ENCODE measurements at regions not wholly inside any gene's neighbourhood (a gene's known extent, or its start where the extent isn't known, plus 50 kb on each side); places are given as distances from the start of the nearest gene placed in this dataset.

DNA sequence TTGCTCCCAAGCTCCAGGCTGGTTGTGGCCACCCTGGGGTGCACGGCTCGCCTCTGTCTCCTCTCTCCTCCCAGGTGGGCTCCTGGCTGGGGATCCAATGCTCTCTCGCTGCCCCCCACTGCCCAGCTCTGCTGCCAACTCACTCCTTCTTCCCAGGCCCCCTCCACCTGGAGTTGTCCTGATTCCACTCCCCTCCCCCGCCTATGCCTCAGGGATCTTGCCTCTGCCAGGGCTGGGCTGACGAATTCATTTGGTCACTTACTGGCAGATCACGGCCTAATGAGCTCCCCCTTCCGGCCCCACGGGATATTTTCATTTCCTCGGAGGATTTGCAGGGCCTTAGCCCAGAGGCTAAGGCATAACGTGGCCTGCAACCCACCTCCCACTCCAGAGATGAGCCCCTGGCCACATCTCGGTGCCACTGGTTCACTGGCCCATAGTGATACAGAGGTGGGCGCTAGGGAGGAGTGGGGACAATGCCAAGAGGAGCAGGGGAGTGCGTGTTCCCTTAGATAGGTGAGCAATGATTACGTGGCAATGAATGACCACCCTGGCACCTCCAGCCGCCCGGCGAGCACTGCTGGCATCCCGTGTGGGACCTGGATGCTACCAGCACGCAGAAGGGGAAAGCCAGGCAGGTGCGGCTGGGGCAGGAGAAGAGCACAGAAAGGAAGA is 344.6 kb upstream of the SHH start:
- H3K4me1 Mint-ChIP-seq, result no peaks in the 10 kb centered on the region
- DNase-seq, result peak; percentile 38

DNA sequence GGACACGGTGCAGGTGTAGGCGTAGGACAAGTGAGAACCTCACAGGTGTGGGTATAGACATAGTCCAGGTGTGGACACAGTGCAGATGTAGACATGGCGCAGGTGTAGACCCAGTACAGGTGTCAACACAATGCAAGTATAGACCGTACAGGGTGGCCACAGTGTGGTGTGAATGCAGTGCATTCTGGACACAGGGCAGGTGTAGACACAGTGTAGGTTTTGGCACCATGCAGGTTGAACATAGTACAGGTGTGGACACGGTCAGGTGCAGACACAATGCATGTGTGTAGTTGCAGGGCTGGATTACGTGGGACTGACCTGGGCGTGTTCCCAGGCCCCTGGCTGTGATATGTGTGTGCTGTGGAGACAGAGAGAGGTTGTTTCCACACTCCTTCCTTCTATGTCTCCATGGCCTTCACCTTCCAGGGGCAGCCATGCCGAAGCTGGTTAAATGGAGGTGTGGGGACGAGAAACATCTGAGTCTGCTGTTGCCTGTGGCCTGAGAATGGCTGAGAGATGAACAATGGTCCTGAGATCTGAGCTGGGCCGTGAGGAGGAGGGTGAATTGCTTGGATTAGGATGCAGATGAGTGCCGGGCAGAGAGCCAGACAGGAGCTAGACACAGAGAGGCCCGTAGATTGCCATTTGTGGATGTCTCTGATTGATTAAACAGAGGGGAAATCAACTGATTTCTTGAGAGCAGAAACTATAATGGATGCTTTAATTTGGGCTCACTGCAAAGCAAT is 343.9 kb upstream of the SHH start:
- H3K27me3 Mint-ChIP-seq, result no peaks in the 10 kb centered on the region
- no peak for DNase-seq
- H3K36me3 Mint-ChIP-seq, result no peaks in the 10 kb centered on the region
- CTCF ChIA-PET, result no interaction called here
- H3K9me3 Mint-ChIP-seq (ENCODE audit: low read depth), result no peaks in the 10 kb centered on the region
- no peak overlapping the region for H3K27ac Mint-ChIP-seq
- H3K4me1 Mint-ChIP-seq, result no peaks in the 10 kb centered on the region
- no peak overlapping the region for H3K4me3 Mint-ChIP-seq
- no peak for ATAC-seq

More for the DNA sequence above, 344.6 kb upstream of the SHH start:
- CTCF ChIA-PET, result no interaction called here
- Mint-ChIP-seq H3K36me3 (no peaks in the 10 kb centered on the region), H3K27ac (no peak overlapping the region), H3K9me3 (ENCODE audit: low read depth) (no peaks in the 10 kb centered on the region), H3K27me3 (no peaks in the 10 kb centered on the region), H3K4me3 (no peak overlapping the region)
- ATAC-seq, result no peak

DNA sequence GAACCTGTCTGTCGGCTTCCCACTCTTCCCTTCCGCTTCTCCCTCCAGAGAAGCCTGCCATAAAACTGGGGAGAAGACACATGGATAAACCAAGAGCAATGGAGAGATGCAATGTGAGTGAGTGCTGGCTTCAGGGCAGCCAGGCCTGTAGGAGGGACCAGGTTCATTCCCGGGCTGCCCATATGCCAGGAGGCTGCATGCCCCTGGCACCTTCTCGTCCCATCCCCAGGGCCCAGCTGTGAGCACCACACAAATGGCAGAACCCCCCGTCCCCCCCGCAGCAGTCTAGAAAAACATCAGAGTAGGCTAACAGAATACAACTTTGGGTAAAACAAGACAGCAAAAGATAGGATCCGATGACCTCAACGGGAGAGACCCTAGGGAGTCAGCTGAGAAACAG is 341.3 kb upstream of the SHH start:
- CTCF ChIA-PET, result no interaction called here
- DNase-seq (no peak), ATAC-seq (no peak)
- Mint-ChIP-seq H3K4me3 (no peak overlapping the region), H3K36me3 (no peaks in the 10 kb centered on the region), H3K4me1 (no peaks in the 10 kb centered on the region), H3K27ac (no peak overlapping the region), H3K27me3 (no peaks in the 10 kb centered on the region), H3K9me3 (ENCODE audit: low read depth) (no peaks in the 10 kb centered on the region)

DNA sequence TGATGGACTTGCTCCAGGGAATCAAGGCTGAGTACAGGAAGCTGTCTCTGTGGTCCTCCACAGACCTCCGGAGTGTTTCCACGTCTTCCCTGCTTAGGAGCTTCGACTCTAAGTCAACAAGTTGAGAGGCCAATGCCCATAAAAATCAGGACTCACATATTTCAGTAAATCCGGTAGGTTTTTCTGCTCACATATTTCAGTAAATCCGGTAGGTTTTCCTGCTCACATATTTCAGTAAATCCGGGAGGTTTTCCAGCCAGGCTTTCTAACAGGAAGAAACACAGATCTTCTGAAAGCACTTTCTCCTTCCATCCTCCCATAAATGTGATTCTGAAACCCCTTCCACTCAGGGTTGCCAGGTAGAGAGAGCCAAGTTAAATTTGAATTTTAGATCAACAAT is 340.1 kb upstream of the SHH start:
- ATAC-seq (no peak), DNase-seq (no peak)
- no peaks in the 10 kb centered on the region for H3K9me3 Mint-ChIP-seq (ENCODE audit: low read depth)
- no peak overlapping the region for H3K4me3 Mint-ChIP-seq
- CTCF ChIA-PET, result no interaction called here
- no peaks in the 10 kb centered on the region for H3K4me1 Mint-ChIP-seq
- H3K27ac Mint-ChIP-seq, result no peak overlapping the region
- no peaks in the 10 kb centered on the region for H3K36me3 Mint-ChIP-seq
- no peaks in the 10 kb centered on the region for H3K27me3 Mint-ChIP-seq

DNA sequence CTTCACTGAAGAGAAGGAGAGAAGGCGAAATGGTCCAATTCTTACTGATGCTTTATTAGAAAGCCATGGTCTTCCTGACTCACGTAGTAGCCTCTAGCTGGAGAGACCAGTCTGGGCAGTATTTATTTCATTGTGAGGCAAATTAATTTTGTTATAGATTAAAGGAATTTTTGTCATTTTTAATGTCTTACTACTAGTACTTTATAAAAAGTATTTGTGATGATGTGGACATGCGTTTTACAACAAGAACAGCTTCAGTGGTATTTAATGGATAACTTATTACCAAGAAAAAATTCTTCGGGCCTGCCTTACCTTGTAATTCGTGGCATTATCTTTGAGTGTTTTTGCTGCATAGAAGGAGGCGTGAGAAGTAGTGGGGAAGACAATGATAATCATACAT is 339.4 kb upstream of the SHH start:
- no peak for ATAC-seq
- no peaks in the 10 kb centered on the region for H3K36me3 Mint-ChIP-seq
- CTCF ChIA-PET, result no interaction called here

DNA sequence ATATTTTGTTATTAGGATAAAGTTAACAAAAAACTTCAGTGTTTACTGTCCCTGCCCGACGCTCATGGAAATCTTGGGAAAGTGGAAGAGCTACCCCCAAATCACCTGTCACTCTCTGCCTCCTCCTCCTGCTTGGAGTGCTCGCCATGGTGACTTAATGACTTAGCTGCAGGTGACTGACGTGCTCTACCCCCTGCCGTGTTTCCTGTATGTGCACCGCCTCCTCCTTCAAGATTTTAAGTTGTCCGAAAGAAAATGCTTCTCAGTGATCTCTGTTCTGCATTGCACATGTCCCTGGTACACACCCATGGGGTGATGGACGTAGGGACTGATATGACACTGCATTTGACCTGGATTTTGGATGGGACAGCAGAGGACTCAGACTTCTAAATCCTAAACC is 338.8 kb upstream of the SHH start:
- H3K9me3 Mint-ChIP-seq (ENCODE audit: low read depth), result no peaks in the 10 kb centered on the region
- H3K4me3 Mint-ChIP-seq, result no peak overlapping the region
- H3K4me1 Mint-ChIP-seq, result no peaks in the 10 kb centered on the region
- ATAC-seq (no peak), DNase-seq (no peak)
- no peaks in the 10 kb centered on the region for H3K27me3 Mint-ChIP-seq
- H3K27ac Mint-ChIP-seq, result no peak overlapping the region
- CTCF ChIA-PET, result no interaction called here
- H3K36me3 Mint-ChIP-seq, result no peaks in the 10 kb centered on the region

More for the DNA sequence above, 339.4 kb upstream of the SHH start:
- Mint-ChIP-seq H3K4me1 (no peaks in the 10 kb centered on the region), H3K9me3 (ENCODE audit: low read depth) (no peaks in the 10 kb centered on the region), H3K27ac (no peak overlapping the region), H3K27me3 (no peaks in the 10 kb centered on the region), H3K4me3 (no peak overlapping the region)
- no peak for DNase-seq

DNA sequence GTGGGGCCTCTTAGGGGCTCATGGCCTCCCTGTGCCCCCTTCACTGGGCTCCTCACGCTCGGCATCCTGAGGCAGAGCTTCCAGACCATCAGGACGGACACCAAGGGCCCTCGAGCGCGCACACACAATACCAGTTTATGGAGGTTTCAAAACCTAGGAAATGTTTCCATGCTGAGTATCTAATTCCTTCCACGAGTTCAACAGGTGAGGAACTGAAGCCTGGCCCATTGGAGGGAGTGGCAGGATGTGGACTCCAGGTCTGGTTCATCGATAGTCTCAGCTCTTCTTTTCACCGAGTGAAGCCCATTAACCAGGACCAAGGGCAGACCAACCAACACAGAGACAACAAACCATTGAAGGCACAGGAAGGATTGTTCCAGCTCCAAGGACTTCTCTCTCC is 336.7 kb upstream of the SHH start:
- ATAC-seq (no peak), DNase-seq (no peak)
- peaks cover 2% of the 10 kb centered on the region for H3K27me3 Mint-ChIP-seq
- no peak overlapping the region for H3K27ac Mint-ChIP-seq
- no peaks in the 10 kb centered on the region for H3K9me3 Mint-ChIP-seq (ENCODE audit: low read depth)
- H3K4me1 Mint-ChIP-seq, result no peaks in the 10 kb centered on the region
- no peaks in the 10 kb centered on the region for H3K36me3 Mint-ChIP-seq
- H3K4me3 Mint-ChIP-seq, result no peak overlapping the region
- CTCF ChIA-PET, result no interaction called here

DNA sequence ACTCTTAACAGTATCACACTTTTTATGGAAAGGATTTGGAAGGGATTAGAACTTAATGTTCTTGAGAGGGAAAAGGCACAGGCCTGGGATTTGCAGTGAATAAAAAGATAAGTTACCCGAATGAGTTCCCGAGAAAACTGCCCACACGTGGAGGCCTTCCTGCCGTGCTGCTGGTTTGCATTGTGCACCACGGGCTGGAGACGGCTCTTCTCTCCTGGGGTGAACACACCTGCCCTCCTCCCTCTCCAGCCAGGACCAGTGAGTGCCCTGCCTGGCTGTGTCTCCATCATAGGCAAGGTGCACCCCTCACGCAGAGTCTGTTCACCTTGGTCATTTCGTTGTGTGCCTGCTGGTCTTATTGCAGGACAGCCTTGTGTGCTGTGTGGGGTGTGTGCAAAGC is 336.3 kb upstream of the SHH start:
- Mint-ChIP-seq H3K4me3 (no peak overlapping the region), H3K4me1 (no peaks in the 10 kb centered on the region), H3K27me3 (peaks cover 2% of the 10 kb centered on the region), H3K27ac (no peak overlapping the region), H3K36me3 (no peaks in the 10 kb centered on the region), H3K9me3 (ENCODE audit: low read depth) (no peaks in the 10 kb centered on the region)
- DNase-seq, result no peak
- CTCF ChIA-PET, result no interaction called here
- no peak for ATAC-seq

DNA sequence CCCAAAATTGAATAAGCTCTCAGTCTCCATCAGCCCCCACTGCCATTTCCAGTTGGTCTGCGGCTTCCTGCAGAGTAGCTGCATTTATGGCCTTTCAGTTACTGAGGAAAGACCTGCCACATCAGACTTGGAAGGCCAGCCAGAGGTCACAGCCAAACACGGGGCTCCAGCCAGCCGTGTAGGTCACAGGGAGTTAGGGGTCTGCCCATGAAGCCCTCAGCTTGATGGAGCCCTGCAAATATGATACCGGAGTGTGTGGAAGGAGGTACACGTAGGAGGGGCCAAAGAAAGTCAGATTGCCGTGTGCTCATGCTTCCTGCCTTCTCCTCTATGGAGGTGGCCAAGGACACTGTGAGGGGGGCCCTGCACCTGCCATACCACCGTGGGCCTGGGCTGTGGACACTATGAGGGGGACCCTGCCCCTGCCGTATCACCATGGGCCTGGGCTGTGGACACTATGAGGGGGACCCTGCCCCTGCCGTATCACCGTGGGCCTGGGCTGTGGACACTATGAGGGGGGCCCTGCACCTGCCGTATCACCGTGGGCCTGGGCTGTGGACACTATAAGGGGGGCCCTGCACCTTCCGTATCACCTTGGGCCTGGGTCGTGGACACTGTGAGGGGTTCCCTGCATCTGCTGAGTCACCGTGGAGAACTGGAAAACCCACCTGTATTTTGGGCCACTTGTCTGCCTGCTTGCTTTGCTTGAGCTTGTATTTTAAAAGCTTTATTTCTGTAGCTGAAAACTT is 335.7 kb upstream of the SHH start:
- H3K9me3 Mint-ChIP-seq (ENCODE audit: low read depth), result no peaks in the 10 kb centered on the region
- H3K4me1 Mint-ChIP-seq, result no peaks in the 10 kb centered on the region
- DNase-seq (no peak), ATAC-seq (no peak)
- H3K36me3 Mint-ChIP-seq, result no peaks in the 10 kb centered on the region
- peaks cover 2% of the 10 kb centered on the region for H3K27me3 Mint-ChIP-seq
- no peak overlapping the region for H3K4me3 Mint-ChIP-seq
- CTCF ChIA-PET, result no interaction called here
- no peak overlapping the region for H3K27ac Mint-ChIP-seq

DNA sequence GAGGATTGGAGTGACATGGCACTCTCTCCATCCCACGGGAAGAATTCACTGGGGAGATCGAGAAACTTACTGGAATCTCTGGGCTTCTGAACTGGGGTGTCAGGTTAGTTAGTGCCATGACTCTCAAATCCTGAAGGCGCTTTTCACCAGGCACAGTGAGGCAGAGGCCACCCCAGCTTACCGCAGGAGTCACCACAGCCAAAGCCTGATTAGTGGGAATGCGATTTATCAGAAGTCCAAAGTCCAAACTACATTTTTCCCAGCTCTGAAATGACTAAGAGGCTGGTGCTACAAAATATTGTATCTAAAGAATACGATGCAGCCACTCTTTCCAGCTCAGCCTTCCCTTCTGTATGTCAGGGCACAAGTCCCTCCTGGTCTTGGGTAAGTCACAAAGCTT is 334.8 kb upstream of the SHH start:
- H3K27ac Mint-ChIP-seq, result no peak overlapping the region
- peaks cover 2% of the 10 kb centered on the region for H3K27me3 Mint-ChIP-seq
- CTCF ChIA-PET, result no interaction called here
- no peak overlapping the region for H3K4me3 Mint-ChIP-seq
- no peaks in the 10 kb centered on the region for H3K4me1 Mint-ChIP-seq
- ATAC-seq (no peak), DNase-seq (no peak)
- no peaks in the 10 kb centered on the region for H3K36me3 Mint-ChIP-seq
- no peaks in the 10 kb centered on the region for H3K9me3 Mint-ChIP-seq (ENCODE audit: low read depth)

DNA sequence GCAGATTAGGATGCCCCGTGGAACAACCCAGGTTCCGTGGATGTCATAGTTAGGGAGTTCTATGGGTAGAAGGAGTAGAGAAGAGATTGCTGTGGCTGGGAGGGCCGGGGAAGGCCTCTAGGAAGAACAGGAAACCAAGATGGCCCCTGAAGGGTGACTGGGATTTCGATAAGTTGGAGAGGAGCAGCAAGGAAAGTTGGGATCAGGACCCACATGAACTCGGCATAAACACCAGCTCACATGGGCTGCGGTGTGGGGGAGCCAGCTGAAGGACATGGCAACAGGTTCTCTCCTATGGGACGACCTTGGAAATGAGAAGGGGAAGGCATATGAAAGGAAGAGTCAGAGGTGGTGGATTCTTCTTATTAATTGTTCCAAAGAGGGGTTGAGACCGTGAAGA is 333.7 kb upstream of the SHH start:
- Mint-ChIP-seq H3K27me3 (peaks cover 2% of the 10 kb centered on the region), H3K4me3 (no peak overlapping the region), H3K4me1 (no peaks in the 10 kb centered on the region), H3K9me3 (ENCODE audit: low read depth) (no peaks in the 10 kb centered on the region), H3K36me3 (no peaks in the 10 kb centered on the region), H3K27ac (no peak overlapping the region)
- ATAC-seq (no peak), DNase-seq (no peak)
- CTCF ChIA-PET, result no interaction called here

DNA sequence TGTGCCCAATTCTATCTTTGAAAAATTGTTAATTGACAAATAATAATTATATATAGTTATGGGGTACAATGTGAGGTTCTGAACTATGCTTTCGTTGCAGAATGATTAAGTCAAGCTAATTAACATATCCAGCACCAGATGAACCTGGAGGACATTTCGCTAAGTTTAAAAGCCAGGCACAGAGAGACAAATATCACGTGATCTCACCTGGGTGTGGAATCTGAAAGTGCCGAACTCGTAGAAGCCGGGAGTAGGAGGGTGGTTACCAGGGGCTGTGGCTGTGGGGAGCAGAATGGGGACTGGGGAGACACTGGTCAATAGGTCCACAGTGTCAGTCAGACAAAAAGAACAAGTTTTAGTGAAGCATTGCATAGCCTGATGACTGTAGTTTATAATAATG is 332.9 kb upstream of the SHH start:
- Mint-ChIP-seq H3K27me3 (peaks cover 2% of the 10 kb centered on the region), H3K4me3 (no peak overlapping the region), H3K36me3 (no peaks in the 10 kb centered on the region), H3K27ac (no peak overlapping the region), H3K4me1 (no peaks in the 10 kb centered on the region), H3K9me3 (ENCODE audit: low read depth) (no peaks in the 10 kb centered on the region)
- DNase-seq (no peak), ATAC-seq (no peak)
- CTCF ChIA-PET, result no interaction called here

DNA sequence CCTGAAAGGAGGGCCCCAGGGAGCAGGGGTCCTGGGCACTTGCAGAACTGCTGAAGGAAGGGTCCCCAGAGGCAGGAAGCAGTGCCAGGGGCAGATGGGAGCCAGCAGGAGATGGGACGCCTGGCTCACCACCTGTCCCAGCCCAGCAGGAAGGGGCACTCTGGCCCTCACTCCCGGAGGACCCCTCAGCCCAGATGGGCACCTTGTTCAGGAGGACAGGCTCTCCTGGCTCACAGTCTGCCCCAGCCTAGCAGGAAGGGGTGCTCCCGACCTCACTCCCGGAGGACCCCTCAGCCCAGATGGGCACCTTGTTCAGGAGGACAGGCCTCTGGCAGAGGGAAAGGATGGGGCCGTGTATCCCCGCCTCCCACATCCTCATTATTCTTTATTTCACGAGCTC is 331.4 kb upstream of the SHH start:
- ATAC-seq (no peak), DNase-seq (no peak)
- Mint-ChIP-seq H3K4me1 (no peaks in the 10 kb centered on the region), H3K36me3 (no peaks in the 10 kb centered on the region), H3K27me3 (peaks cover 2% of the 10 kb centered on the region), H3K4me3 (no peak overlapping the region), H3K27ac (no peak overlapping the region), H3K9me3 (ENCODE audit: low read depth) (no peaks in the 10 kb centered on the region)
- CTCF ChIA-PET, result no interaction called here

DNA sequence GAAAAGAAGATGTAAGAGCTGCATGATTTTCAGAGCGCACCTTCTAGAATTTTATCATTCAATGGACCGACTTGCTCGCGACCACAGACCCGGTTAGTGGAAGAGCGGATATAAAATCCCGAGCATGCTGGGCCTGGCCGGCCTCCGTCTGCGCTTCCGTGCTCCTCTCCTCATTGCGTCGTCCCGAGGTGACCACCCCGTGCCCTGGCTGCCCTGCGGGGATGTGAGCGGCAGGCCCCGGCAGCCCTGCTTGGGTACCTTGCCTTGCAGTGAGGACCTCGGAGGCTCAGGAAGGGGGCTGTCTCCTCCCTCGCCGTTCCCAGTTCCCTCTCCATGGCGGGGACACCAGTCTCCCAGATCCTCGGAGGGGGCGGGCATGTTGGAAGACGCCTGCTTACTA is 330.9 kb upstream of the SHH start:
- Mint-ChIP-seq H3K27me3 (peaks cover 2% of the 10 kb centered on the region), H3K9me3 (ENCODE audit: low read depth) (no peaks in the 10 kb centered on the region), H3K4me3 (no peak overlapping the region), H3K27ac (no peak overlapping the region), H3K36me3 (no peaks in the 10 kb centered on the region), H3K4me1 (no peaks in the 10 kb centered on the region)
- DNase-seq (no peak), ATAC-seq (no peak)
- CTCF ChIA-PET, result no interaction called here

Measured in activated CD8-positive, alpha-beta memory T cell treated with anti-CD3 and anti-CD28 coated beads, Interleukin-2, amount 10 ng/mL, durations not matched to agents 7 days and 5 days (primary cell).